ENCODE measurements at regions not wholly inside any gene's neighbourhood (a gene's known extent, or its start where the extent isn't known, plus 50 kb on each side); places are given as distances from the start of the nearest gene placed in this dataset.

GRCh38 chr5:171647043-171647903 is 138.3 kb upstream of the SMIM23 start:
- TF ChIP-seq CTCF (IDR thresholded peaks at IDR 0.05): no peak
- TF ChIP-seq JUN (CRISPR knock-in tag; IDR thresholded peaks at IDR 0.05): no peak
- no peak for TF ChIP-seq E2F5 (CRISPR knock-in tag; IDR thresholded peaks at IDR 0.05)
- TF ChIP-seq ZNF263 (CRISPR knock-in tag; IDR thresholded peaks at IDR 0.05; ENCODE audit: low read depth): no peak
- TF ChIP-seq MXD4 (CRISPR knock-in tag; IDR thresholded peaks at IDR 0.05; ENCODE audit: borderline replicate concordance): no peak
- TF ChIP-seq ZMAT4 (CRISPR knock-in tag; IDR thresholded peaks at IDR 0.05): no peak
- TF ChIP-seq RELA (CRISPR knock-in tag; IDR thresholded peaks at IDR 0.05; ENCODE audit: borderline replicate concordance): no peak
- TF ChIP-seq CREB1 (CRISPR knock-in tag; IDR thresholded peaks at IDR 0.05): no peak
- no peak for TF ChIP-seq NFE2L1 (CRISPR knock-in tag; IDR thresholded peaks at IDR 0.05)
- no peak for TF ChIP-seq FOXP4 (CRISPR knock-in tag; IDR thresholded peaks at IDR 0.05)
- TF ChIP-seq CBFB (CRISPR knock-in tag; IDR thresholded peaks at IDR 0.05; ENCODE audit: low read depth): no peak
- no peak for TF ChIP-seq ATF6 (CRISPR knock-in tag; IDR thresholded peaks at IDR 0.05)
- no peak for TF ChIP-seq EMX1 (CRISPR knock-in tag; IDR thresholded peaks at IDR 0.05)
- no peak for TF ChIP-seq SP1 (CRISPR knock-in tag; conservative IDR thresholded peaks at IDR 0.05)

Data from WTC11 (cell line).